Natural killer cell (primary cell): ENCODE measurements at regions not wholly inside any gene's neighbourhood (a gene's known extent, or its start where the extent isn't known, plus 50 kb on each side); places are given as distances from the start of the nearest gene placed in this dataset.

Experiments
- ATAC-seq, 3 donors: fragments of 150-1000 bp in 2 of 3; fragments of 200-7000 bp in 1 of 3; cut with Tn5 transposase; 1 replicate in 1 of 3; 2 replicates in 2 of 3; pipeline ENCODE4 v1.10.0; 2021; ENCODE audit warnings: mild to moderate bottlenecking in 2 of 3, moderate library complexity in 2 of 3
- DNase-seq, 2 donors: peaks; one replicate each; pipeline versions ENCODE4 v3.0.0 to v3.0.0-alpha.2; 2013 to 2021; ENCODE audit warnings: mixed read lengths in 1 of 2
- H3K27ac ChIP-seq: one replicate; pipeline ENCODE4 v1.5.1; 2013; ENCODE audit warnings: mild to moderate bottlenecking, low read length
- H3K27me3 ChIP-seq: one replicate; pipeline ENCODE4 v1.6.1; 2013; ENCODE audit warnings: low read length; ENCODE audit not compliant: control insufficient read depth, insufficient read depth
- H3K36me3 ChIP-seq: one replicate; pipeline ENCODE4 v1.6.1; 2013; ENCODE audit warnings: low read length; ENCODE audit not compliant: control insufficient read depth, insufficient read depth
- H3K4me1 ChIP-seq: one replicate; pipeline ENCODE4 v1.6.1; 2013; ENCODE audit warnings: low read length; ENCODE audit not compliant: control insufficient read depth, insufficient read depth
- H3K4me3 ChIP-seq: one replicate; pipeline ENCODE4 v1.5.1; 2013; ENCODE audit warnings: low read length
- H3K9me3 ChIP-seq: one replicate; pipeline ENCODE4 v1.6.1; 2013; ENCODE audit warnings: low read length; ENCODE audit not compliant: control insufficient read depth, insufficient read depth
- H3K27ac Mint-ChIP-seq, 2 donors: one replicate each; pipeline ENCODE4 v1.8.0; 2022; ENCODE audit warnings: mild to moderate bottlenecking in 2 of 2, mixed read lengths in 2 of 2, moderate library complexity in 1 of 2
- H3K27me3 Mint-ChIP-seq, 2 donors: one replicate each; pipeline ENCODE4 v1.8.0; 2022; ENCODE audit warnings: low read depth in 2 of 2, mixed read lengths in 2 of 2
- H3K36me3 Mint-ChIP-seq: one replicate; pipeline ENCODE4 v1.8.0; 2022; ENCODE audit warnings: mixed read lengths
- H3K4me1 Mint-ChIP-seq, 2 donors: one replicate each; pipeline ENCODE4 v1.8.0; 2022; ENCODE audit warnings: mixed read lengths in 2 of 2
- H3K4me3 Mint-ChIP-seq: one replicate; pipeline ENCODE4 v1.8.0; 2022; ENCODE audit warnings: mild to moderate bottlenecking, moderate library complexity, mixed read lengths
- H3K9me3 Mint-ChIP-seq, 2 donors: one replicate each; pipeline ENCODE4 v1.8.0; 2022; ENCODE audit warnings: mixed read lengths in 2 of 2
- WGBS: methylation state at CpG from one replicate; pipeline ENCODE4 v1.1.7; 2013; ENCODE audit warnings: missing lambda C conversion rate; ENCODE audit not compliant: insufficient coverage; 5-methylcytosine and 5-hydroxymethylcytosine counted together
- intact Hi-C: fragments of 100-400 bp; cut with micrococcal nuclease; formaldehyde crosslinking; loops from one replicate; pipeline ENCODE4 v1.14.2; 2022
- TF ChIP-seq, protein P1 (sequence below): fragments of 200-600 bp; IDR thresholded peaks from one replicate; pipeline ENCODE4 v1.8.0; 2022; ENCODE audit warnings: antibody characterized with exemption

DNA sequence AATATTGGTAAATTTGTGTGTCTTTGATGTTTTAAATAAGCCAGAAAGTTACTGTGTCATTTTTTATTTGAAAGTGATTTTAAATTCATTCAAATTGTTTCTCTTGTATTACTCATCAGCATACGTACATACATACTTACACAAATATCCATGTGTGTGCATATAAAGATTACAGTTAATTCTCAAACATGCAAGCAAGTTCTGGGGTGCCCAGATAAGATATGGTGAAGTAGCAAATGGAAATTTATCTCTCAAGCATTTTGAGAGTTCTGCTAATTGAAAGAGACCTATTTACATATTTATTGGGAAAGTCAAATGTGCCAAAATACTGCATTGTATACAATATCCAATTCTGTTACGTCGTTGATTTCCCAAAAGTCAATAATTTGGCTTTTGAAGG, 1024.0 kb upstream of the CNTN5 start:
- H3K27ac ChIP-seq, result no peak overlapping the region
- no peak overlapping the region for H3K4me3 ChIP-seq
- Mint-ChIP-seq H3K4me3 (no peak overlapping the region), H3K9me3 (peaks cover 9 to 12% of the 10 kb centered on the region in 2 donors), H3K27ac (no peak overlapping the region), H3K27me3 (no peaks in the 10 kb centered on the region), H3K4me1 (no peaks in the 10 kb centered on the region), H3K36me3 (peaks cover 5% of the 10 kb centered on the region)
- H3K27me3 ChIP-seq, result no peaks in the 10 kb centered on the region
- no peaks in the 10 kb centered on the region for H3K36me3 ChIP-seq
- no peak for ATAC-seq
- TF ChIP-seq, protein P1, sequence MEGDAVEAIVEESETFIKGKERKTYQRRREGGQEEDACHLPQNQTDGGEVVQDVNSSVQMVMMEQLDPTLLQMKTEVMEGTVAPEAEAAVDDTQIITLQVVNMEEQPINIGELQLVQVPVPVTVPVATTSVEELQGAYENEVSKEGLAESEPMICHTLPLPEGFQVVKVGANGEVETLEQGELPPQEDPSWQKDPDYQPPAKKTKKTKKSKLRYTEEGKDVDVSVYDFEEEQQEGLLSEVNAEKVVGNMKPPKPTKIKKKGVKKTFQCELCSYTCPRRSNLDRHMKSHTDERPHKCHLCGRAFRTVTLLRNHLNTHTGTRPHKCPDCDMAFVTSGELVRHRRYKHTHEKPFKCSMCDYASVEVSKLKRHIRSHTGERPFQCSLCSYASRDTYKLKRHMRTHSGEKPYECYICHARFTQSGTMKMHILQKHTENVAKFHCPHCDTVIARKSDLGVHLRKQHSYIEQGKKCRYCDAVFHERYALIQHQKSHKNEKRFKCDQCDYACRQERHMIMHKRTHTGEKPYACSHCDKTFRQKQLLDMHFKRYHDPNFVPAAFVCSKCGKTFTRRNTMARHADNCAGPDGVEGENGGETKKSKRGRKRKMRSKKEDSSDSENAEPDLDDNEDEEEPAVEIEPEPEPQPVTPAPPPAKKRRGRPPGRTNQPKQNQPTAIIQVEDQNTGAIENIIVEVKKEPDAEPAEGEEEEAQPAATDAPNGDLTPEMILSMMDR, result no peak
- no peaks in the 10 kb centered on the region for H3K9me3 ChIP-seq
- WGBS, result no CpG with 5 or more reads among the region's 3 CpGs
- no peak for DNase-seq
- intact Hi-C loops, result no loop called here
- H3K4me1 ChIP-seq, result no peaks in the 10 kb centered on the region

DNA sequence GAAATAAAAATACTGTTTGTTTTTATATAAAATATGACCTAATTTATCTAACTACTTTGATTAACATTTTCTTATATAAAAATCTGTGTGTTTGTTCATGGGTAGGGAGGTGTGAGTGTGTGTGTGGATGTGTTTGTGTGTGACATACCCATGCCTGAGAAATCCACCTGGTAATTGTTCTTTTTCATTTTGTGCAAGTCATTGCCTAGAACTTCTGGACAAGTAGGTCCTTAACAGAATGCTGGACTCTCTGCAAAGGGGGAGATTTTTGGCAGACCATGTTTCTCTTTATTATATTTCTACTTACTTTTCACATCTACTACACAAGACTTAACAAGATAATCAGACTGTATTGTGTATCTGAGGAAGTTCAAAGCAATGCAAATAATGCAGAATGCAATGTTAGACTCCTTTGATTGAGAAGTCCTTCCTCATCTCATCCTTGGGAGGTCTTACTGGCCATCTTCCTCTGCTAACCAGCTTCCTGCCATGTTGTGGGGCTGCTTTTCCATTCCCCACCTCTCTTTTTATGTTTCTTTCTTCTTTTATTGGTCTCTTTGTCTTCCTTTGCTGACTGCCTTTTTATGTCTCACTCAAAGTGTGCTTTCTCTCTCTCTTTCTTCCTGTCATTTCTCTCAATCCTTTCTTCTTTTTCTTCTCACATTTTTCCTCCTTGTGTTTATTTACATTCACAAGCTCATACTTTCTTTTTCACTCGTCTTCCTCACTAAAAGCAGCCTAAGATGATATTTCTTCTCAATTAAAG, 1017.0 kb upstream of the CNTN5 start:
- no peak for DNase-seq
- Mint-ChIP-seq H3K9me3 (peaks cover 13 to 16% of the 10 kb centered on the region in 2 donors), H3K4me1 (no peaks in the 10 kb centered on the region), H3K36me3 (no peaks in the 10 kb centered on the region), H3K4me3 (no peak overlapping the region), H3K27ac (no peak overlapping the region), H3K27me3 (no peaks in the 10 kb centered on the region)
- 38% methylated on average over 1 of the region's 1 CpG for WGBS
- intact Hi-C loops, result no loop called here
- Histone ChIP-seq H3K36me3 (no peaks in the 10 kb centered on the region), H3K4me3 (no peak overlapping the region), H3K27ac (no peak overlapping the region), H3K27me3 (no peaks in the 10 kb centered on the region), H3K9me3 (no peaks in the 10 kb centered on the region), H3K4me1 (no peaks in the 10 kb centered on the region)
- TF ChIP-seq, protein P1, result no peak
- no peak for ATAC-seq

DNA sequence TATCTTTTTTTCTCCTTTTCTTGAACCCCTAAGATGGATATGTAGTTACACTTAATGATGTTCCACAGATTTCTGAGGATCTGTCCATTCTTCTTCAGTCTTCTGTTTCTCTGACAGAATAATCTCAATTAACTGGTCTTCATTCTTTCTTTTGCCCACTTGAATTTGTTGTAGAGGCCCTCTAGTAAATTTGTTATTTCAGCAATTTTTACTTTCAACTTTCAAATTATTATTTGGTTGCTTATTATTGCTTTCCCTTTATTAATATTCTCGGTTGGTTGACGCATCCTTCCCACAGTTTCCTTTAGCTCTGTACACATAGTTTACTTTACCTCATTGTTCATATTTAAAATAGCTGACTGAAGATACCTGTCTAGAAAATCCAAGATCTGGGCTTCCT, 1013.7 kb upstream of the CNTN5 start:
- Mint-ChIP-seq H3K36me3 (no peaks in the 10 kb centered on the region), H3K4me3 (no peak overlapping the region), H3K27me3 (no peaks in the 10 kb centered on the region), H3K9me3 (peaks cover 12 to 23% of the 10 kb centered on the region in 2 donors), H3K4me1 (no peaks in the 10 kb centered on the region), H3K27ac (no peak overlapping the region)
- TF ChIP-seq, protein P1, result no peak
- intact Hi-C loops, result no loop called here
- DNase-seq (no peak), ATAC-seq (no peak)
- H3K36me3 ChIP-seq, result no peaks in the 10 kb centered on the region
- 89% methylated on average over 2 of the region's 2 CpGs for WGBS
- no peaks in the 10 kb centered on the region for H3K27me3 ChIP-seq
- H3K4me1 ChIP-seq, result no peaks in the 10 kb centered on the region
- no peak overlapping the region for H3K4me3 ChIP-seq
- H3K9me3 ChIP-seq, result peaks cover 3% of the 10 kb centered on the region
- no peak overlapping the region for H3K27ac ChIP-seq

DNA sequence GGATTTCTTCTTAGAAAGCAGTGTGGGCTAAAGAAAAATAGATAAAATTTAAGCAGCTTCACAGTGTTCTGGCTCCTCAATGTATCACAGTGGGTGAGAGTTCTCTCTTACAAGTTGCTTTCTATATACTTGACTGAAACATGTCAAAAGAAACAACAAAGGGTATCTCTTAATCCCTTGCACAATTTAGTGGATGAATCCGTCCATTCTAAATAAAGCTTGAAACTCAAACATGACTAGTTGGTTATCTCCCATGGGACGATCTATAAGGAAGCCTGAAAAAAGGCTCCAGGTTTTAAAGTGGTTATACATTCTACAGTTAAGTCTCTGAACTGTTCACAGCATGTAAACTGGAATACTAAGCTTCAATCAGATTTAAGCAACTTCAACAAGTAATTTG, 993.1 kb upstream of the CNTN5 start:
- no peak overlapping the region for H3K27ac Mint-ChIP-seq
- Histone ChIP-seq H3K4me3 (no peak overlapping the region), H3K36me3 (no peaks in the 10 kb centered on the region), H3K27me3 (no peaks in the 10 kb centered on the region), H3K9me3 (peaks cover 2% of the 10 kb centered on the region), H3K4me1 (no peaks in the 10 kb centered on the region), H3K27ac (no peak overlapping the region)
- no peak for DNase-seq
- intact Hi-C loops, result no loop called here
- no peaks in the 10 kb centered on the region for H3K4me1 Mint-ChIP-seq
- WGBS, result 89% methylated on average over 2 of the region's 2 CpGs
- H3K9me3 Mint-ChIP-seq, result peaks cover 3 to 4% of the 10 kb centered on the region in 2 donors
- ATAC-seq, result no peak
- peaks cover 15% of the 10 kb centered on the region for H3K36me3 Mint-ChIP-seq
- TF ChIP-seq, protein P1, result no peak
- no peak overlapping the region for H3K4me3 Mint-ChIP-seq
- H3K27me3 Mint-ChIP-seq, result no peaks in the 10 kb centered on the region
